ENCODE measurements at regions not wholly inside any gene's neighbourhood (a gene's known extent, or its start where the extent isn't known, plus 50 kb on each side); places are given as distances from the start of the nearest gene placed in this dataset.

DNA sequence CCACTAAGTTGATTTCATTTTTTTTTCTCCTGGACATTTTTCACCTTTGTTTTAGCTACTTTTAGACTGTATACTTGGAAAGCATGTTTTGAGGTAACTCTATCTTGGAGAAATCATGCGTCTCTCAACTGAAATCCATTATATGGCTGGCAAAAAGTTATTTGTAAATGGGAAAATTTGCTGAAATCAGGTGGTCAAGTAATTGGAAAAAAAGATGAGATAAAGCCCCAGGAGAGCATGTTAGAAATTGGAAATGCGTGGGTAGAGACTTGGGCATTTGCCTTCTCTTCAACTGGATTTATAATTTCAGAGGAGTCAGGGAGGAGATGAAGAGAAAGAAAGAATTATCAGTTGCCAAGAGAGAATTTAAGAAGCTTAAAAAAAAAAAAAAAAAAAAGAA is 217.1 kb upstream of the MAP3K7 start:
- H3K27ac ChIP-seq (ENCODE audit: low read depth), result no peak overlapping the region
- H3K4me3 ChIP-seq (ENCODE audit: low read depth, low read length), result no peak overlapping the region
- H3K4me1 ChIP-seq (ENCODE audit: insufficient read depth), result no peaks in the 10 kb centered on the region
- H3K36me3 ChIP-seq (ENCODE audit: insufficient read depth), result no peaks in the 10 kb centered on the region
- WGBS, result 85% methylated on average over 2 of the region's 2 CpGs
- no peak for DNase-seq (ENCODE audit: extremely low spot score)

DNA sequence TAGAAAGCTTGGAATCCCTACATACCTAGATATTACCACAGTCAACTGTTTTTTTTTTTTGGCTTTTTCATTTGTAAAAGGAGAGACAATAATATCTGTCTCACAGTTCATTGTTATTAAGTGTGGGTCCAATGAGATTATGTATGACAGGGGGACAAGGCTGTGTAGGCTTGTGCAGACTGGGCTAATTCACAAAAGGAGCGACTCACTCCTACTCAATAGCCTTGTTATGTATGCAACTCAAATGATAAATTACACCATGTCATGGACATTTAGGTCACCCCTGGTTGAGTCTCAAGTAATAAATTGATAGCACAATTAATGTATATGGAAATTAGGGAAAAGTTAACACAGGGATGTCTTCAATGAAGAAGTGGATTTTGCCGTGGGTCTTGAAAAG is 208.2 kb upstream of the MAP3K7 start:
- 93% methylated on average over 2 of the region's 2 CpGs for WGBS
- no peak overlapping the region for H3K27ac ChIP-seq (ENCODE audit: low read depth)
- H3K4me3 ChIP-seq (ENCODE audit: low read depth, low read length), result no peak overlapping the region
- no peaks in the 10 kb centered on the region for H3K4me1 ChIP-seq (ENCODE audit: insufficient read depth)
- no peak for DNase-seq (ENCODE audit: extremely low spot score)
- H3K36me3 ChIP-seq (ENCODE audit: insufficient read depth), result no peaks in the 10 kb centered on the region

DNA sequence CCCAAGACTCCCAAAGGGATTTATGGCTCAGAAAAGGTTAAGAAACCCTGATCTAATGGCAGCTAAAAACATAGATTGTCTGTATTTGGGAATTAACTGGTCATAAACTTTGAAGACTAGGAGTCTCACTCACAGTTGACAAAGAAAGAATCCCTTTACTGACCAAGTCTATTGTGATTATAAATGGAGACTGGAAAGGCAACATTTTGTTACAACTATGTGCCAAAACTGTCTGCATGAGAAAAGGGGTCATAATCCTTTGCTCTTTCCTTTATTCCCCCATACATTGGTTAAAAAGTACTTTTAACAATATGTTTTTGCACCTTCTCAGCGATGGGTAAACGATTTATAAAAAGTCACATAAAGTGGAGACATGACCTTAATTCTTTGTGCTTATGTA is 206.9 kb upstream of the MAP3K7 start:
- no peak for DNase-seq (ENCODE audit: extremely low spot score)
- Histone ChIP-seq H3K4me3 (ENCODE audit: low read depth, low read length) (no peak overlapping the region), H3K27ac (ENCODE audit: low read depth) (no peak overlapping the region), H3K36me3 (ENCODE audit: insufficient read depth) (no peaks in the 10 kb centered on the region), H3K4me1 (ENCODE audit: insufficient read depth) (no peaks in the 10 kb centered on the region)
- WGBS, result 77% methylated on average over 2 of the region's 2 CpGs

DNA sequence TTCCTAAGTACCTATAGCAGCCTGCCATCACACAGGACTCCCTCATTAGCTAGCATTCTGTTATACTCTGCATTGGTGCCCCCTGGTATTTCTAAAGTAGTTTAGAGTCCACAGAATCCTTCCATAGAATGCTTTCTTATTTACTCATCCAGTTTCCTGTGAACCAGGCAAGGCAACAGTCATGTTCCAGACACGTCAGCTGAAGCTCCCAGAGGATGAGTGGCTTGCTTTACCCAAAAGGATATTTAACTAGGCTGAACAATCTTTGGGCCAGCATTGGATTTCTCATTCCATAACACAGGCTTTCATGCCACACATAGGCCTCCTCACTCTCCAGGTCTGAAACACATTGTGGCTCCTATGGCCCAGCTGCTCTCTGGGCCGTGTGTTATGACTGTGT is 203.8 kb upstream of the MAP3K7 start:
- H3K4me3 ChIP-seq (ENCODE audit: low read depth, low read length), result no peak overlapping the region
- H3K4me1 ChIP-seq (ENCODE audit: insufficient read depth), result no peaks in the 10 kb centered on the region
- H3K27ac ChIP-seq (ENCODE audit: low read depth), result no peak overlapping the region
- DNase-seq (ENCODE audit: extremely low spot score), result no peak
- H3K36me3 ChIP-seq (ENCODE audit: insufficient read depth), result no peaks in the 10 kb centered on the region
- WGBS, result 77% methylated on average over 2 of the region's 2 CpGs

DNA sequence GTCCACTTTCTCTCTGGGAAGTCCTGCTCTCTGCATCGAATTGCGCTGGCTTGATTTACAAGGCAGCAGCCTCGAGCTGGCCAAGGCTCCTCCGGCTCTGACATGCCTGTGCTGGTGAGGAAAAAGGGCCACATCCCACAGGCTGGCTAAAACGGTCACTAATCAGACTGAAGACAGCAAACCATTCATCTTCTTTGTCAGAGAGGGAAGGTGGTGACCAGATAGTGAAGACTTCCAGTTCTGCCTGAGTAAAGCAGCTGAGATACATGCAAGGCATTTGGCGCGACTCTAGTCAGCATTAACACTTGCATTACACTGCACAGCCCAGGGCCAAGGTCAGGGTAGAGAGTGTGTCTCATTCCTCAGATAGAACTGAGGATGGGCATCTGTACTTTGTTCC is 203.2 kb upstream of the MAP3K7 start:
- WGBS, result 28% methylated on average over 7 of the region's 7 CpGs

DNA sequence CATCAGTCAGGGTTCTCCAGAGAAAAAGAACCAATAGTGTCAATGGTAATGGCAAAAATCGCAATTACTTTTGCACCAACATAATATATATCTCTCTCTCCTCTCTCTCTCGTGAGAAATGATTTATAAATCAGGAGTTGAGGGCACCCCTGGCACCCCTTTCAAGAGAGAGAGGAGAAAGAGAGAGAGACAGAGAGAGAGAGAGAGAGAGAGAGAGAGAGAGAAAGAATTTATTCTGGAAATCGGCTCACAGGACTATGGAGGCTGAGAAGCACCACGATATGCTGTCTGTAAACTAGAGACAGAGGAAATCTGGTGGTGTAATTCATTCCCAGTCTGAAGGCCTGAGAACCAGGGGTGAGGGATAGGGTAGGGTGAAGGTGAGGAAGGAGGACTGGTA is 201.9 kb upstream of the MAP3K7 start:
- 85% methylated on average over 4 of the region's 4 CpGs for WGBS
- no peak for DNase-seq (ENCODE audit: extremely low spot score)
- Histone ChIP-seq H3K27ac (ENCODE audit: low read depth) (no peak overlapping the region), H3K4me1 (ENCODE audit: insufficient read depth) (no peaks in the 10 kb centered on the region), H3K4me3 (ENCODE audit: low read depth, low read length) (no peak overlapping the region), H3K36me3 (ENCODE audit: insufficient read depth) (no peaks in the 10 kb centered on the region)

More for the DNA sequence above, 203.2 kb upstream of the MAP3K7 start:
- DNase-seq (ENCODE audit: extremely low spot score), result peak; percentile 4
- Histone ChIP-seq H3K4me3 (ENCODE audit: low read depth, low read length) (no peak overlapping the region), H3K27ac (ENCODE audit: low read depth) (no peak overlapping the region), H3K36me3 (ENCODE audit: insufficient read depth) (no peaks in the 10 kb centered on the region), H3K4me1 (ENCODE audit: insufficient read depth) (no peaks in the 10 kb centered on the region)

DNA sequence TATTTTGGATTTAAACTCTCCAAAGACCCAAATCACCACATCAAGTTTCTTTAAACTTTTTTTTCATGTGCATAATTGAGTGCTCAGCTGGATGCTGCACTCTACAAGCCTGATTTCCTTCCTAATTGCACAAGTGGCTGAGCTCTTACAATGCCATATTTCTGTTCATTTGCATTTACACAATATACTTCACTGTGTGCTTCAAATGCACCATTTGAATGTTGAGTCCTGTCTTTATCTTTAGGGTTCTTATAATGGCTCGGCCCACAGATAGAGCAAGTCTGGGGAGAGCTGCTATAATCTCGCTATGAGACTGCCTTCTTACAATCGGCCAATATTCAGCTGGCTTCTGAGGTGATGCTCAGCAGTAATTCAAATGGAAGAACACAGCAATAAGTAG is 200.6 kb upstream of the MAP3K7 start:
- no peaks in the 10 kb centered on the region for H3K36me3 ChIP-seq (ENCODE audit: insufficient read depth)
- 67% methylated on average over 3 of the region's 3 CpGs for WGBS
- no peak overlapping the region for H3K4me3 ChIP-seq (ENCODE audit: low read depth, low read length)
- no peak overlapping the region for H3K27ac ChIP-seq (ENCODE audit: low read depth)
- no peak for DNase-seq (ENCODE audit: extremely low spot score)
- no peaks in the 10 kb centered on the region for H3K4me1 ChIP-seq (ENCODE audit: insufficient read depth)

DNA sequence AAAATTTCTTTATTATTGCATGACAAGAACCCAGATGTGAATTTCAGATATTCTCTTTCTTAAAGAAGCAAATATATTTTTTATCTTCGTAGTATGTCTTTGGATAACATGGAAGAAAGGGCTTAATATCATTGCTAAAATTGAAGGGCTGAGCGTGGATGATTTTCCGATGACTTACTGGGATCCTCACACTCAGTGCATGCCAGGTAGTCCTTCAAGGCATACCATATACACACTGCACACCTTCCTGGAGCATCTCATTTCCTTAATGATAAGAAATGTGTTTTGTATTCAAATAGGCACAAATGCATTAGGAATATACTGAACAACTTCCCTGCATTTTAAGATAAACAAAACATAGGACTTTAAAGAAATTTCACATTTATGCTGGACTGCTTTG is 193.9 kb upstream of the MAP3K7 start:
- no peak overlapping the region for H3K4me3 ChIP-seq (ENCODE audit: low read depth, low read length)
- no peaks in the 10 kb centered on the region for H3K36me3 ChIP-seq (ENCODE audit: insufficient read depth)
- H3K4me1 ChIP-seq (ENCODE audit: insufficient read depth), result no peaks in the 10 kb centered on the region
- 95% methylated on average over 3 of the region's 3 CpGs for WGBS
- no peak overlapping the region for H3K27ac ChIP-seq (ENCODE audit: low read depth)
- DNase-seq (ENCODE audit: extremely low spot score), result no peak

DNA sequence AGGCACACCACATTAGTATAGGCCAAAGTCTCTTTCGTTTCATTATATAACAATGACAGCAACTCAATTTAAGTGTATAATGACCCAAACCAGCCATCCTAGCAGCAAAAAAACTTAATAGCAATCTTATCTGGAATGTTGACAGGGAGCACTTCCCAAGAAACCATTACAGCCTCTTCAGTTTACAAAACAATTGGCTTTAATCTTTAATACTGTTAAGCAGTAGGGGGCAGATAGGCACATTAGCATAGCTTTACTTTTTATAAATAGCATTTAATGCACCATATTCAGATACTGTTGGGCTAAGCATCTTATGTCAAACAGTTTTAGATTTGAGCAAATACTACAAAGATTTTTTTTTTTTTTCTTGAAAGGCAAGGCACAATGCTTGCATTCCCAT is 193.3 kb upstream of the MAP3K7 start:
- no peaks in the 10 kb centered on the region for H3K36me3 ChIP-seq (ENCODE audit: insufficient read depth)
- 65% methylated on average over 1 of the region's 1 CpG for WGBS
- no peak overlapping the region for H3K27ac ChIP-seq (ENCODE audit: low read depth)
- H3K4me1 ChIP-seq (ENCODE audit: insufficient read depth), result no peaks in the 10 kb centered on the region
- DNase-seq (ENCODE audit: extremely low spot score), result no peak
- H3K4me3 ChIP-seq (ENCODE audit: low read depth, low read length), result no peak overlapping the region

DNA sequence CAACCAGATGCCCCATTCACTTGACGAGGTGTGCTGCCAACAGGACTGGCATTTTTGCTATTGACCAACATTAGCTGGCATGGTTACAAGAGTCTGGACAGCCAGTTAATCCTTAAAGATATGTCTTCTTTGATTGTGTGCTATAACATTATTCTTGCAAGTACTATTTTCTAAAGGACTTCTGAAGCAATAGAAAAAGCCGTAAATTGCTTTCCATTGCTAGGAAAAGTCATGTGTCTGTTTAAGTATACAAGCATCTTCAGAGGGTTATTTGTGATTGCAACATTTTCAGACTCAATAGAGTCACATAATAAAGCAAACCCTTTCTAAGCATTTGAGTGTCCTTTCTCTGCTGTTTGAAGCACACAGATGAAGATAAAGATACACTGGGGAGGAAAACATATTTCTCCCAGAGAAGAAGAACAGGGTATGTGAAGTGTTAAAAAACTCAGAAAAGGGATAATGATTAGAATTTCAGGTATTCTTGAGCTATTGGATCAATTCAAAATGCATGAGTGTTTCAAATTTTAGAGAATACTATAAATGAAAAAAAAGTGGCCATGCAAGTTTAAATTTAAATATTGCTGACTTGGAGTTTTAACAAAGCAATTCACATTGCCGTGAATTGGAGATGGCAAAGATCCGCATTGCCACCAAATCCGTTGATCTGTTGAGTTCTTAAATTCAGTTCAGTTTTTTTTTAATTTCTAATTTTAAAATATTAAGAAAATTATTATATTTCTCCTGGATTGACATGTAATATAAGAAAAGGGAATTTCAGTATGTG is 191.7 kb upstream of the MAP3K7 start:
- WGBS, result 86% methylated on average over 5 of the region's 5 CpGs
- Histone ChIP-seq H3K4me1 (ENCODE audit: insufficient read depth) (no peaks in the 10 kb centered on the region), H3K4me3 (ENCODE audit: low read depth, low read length) (no peak overlapping the region), H3K27ac (ENCODE audit: low read depth) (no peak overlapping the region), H3K36me3 (ENCODE audit: insufficient read depth) (no peaks in the 10 kb centered on the region)
- no peak for DNase-seq (ENCODE audit: extremely low spot score)

DNA sequence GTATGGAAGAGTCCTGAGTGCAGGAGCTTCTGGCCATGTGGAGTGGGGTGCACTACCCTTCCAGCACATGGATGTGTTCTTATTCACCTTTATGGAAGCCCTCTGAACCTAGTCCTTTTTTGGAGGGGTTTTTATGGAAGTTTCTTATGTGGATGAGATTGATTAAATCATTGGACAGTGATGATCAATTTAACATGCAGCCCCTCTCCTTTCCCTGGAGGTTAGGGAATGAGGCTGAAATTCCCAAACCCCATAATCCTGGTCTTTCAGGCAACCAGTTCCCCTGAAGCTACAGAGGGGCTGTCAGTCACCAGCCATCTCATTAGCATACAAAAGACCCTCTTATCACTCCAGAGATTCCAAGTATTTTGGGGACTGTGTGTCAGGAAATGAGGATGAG is 183.9 kb upstream of the MAP3K7 start:
- Histone ChIP-seq H3K4me1 (ENCODE audit: insufficient read depth) (no peaks in the 10 kb centered on the region), H3K36me3 (ENCODE audit: insufficient read depth) (no peaks in the 10 kb centered on the region), H3K27ac (ENCODE audit: low read depth) (no peak overlapping the region), H3K4me3 (ENCODE audit: low read depth, low read length) (no peak overlapping the region)
- no peak for DNase-seq (ENCODE audit: extremely low spot score)

DNA sequence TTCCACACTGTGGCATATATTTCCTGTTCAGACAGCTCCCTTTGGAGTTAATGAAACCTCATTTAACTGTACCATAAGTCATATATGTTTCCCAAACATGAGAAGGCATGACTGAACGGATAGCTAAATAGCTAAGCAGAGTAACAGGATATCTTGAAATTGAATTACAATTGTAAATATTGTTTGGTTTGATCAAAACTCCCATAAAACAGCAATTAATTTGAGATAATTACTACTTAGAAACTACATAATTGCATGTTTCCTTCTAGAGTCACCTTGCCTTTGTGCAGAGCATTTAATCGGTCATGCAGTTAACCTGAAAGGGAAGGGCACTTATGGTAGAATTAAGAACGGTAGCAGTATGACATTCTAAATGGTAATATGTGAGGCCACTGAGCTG is 179.0 kb upstream of the MAP3K7 start:
- DNase-seq (ENCODE audit: extremely low spot score), result no peak
- Histone ChIP-seq H3K36me3 (ENCODE audit: insufficient read depth) (no peaks in the 10 kb centered on the region), H3K4me3 (ENCODE audit: low read depth, low read length) (no peak overlapping the region), H3K27ac (ENCODE audit: low read depth) (no peak overlapping the region), H3K4me1 (ENCODE audit: insufficient read depth) (no peaks in the 10 kb centered on the region)
- WGBS, result 78% methylated on average over 3 of the region's 3 CpGs

DNA sequence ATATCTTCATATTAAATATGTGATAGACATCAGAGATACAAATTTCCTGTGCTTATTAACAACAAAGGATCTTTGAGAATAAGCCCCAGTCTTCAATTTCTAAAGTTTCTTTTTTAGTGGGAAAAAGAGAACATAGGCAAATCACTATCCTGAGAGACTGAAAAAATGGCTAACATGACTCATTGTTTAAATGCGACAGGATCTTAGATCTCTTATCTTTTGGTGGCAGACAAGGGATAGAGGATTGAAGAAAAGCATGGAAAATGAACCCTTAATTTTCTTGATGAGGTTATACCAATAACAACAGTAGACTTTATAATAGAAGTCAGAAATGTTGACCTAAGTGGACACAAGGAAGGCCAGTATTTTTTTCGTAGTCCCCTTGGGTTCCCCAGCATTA is 178.6 kb upstream of the MAP3K7 start:
- Histone ChIP-seq H3K27ac (ENCODE audit: low read depth) (no peak overlapping the region), H3K4me3 (ENCODE audit: low read depth, low read length) (no peak overlapping the region), H3K36me3 (ENCODE audit: insufficient read depth) (no peaks in the 10 kb centered on the region), H3K4me1 (ENCODE audit: insufficient read depth) (no peaks in the 10 kb centered on the region)
- 75% methylated on average over 2 of the region's 2 CpGs for WGBS
- DNase-seq (ENCODE audit: extremely low spot score), result no peak

DNA sequence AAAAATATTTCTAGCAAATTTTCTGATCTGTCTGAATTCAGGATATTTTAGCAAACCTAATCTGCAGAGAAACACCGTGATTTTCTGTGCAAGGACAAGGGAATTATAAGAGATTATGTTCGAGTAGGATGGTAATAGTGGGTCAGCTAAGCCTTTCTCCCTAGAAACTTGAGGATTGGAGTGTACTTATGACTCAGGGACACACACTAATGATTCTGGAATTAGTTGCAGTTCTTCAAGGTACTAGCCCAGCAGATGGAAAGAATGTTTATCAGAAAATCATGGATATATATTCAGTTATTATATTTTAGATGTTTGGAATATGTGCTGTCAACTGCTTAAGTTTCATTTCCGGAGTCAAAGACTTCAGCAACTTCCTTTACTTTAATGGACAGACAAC is 177.1 kb upstream of the MAP3K7 start:
- Histone ChIP-seq H3K36me3 (ENCODE audit: insufficient read depth) (no peaks in the 10 kb centered on the region), H3K27ac (ENCODE audit: low read depth) (no peak overlapping the region), H3K4me3 (ENCODE audit: low read depth, low read length) (no peak overlapping the region), H3K4me1 (ENCODE audit: insufficient read depth) (no peaks in the 10 kb centered on the region)
- DNase-seq (ENCODE audit: extremely low spot score), result no peak
- 80% methylated on average over 3 of the region's 3 CpGs for WGBS

DNA sequence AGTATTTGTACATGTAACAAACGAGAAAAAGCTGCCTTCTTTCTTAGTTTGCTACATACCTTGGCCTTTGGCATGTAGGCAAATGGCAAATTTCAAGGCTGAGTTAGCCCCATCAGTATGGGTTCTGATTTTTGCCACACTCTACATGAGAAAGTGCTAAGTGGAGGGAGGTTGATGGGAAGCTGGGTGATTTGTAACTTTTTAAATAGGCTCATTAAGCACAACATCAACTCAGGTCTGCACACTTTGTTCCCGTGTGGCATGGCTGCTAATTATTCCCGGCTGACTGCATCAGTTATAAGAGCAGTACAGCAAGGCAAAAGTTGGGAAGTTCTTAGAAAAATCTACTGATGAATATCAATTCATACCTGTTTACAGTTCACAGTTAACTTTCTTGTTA is 172.8 kb upstream of the MAP3K7 start:
- WGBS, result 67% methylated on average over 3 of the region's 3 CpGs
- Histone ChIP-seq H3K27ac (ENCODE audit: low read depth) (no peak overlapping the region), H3K36me3 (ENCODE audit: insufficient read depth) (no peaks in the 10 kb centered on the region), H3K4me3 (ENCODE audit: low read depth, low read length) (no peak overlapping the region), H3K4me1 (ENCODE audit: insufficient read depth) (no peaks in the 10 kb centered on the region)
- no peak for DNase-seq (ENCODE audit: extremely low spot score)

All from urinary bladder (tissue), 3 donors.